22Rv1 (cell line): ENCODE measurements at regions not wholly inside any gene's neighbourhood (a gene's known extent, or its start where the extent isn't known, plus 50 kb on each side); places are given as distances from the start of the nearest gene placed in this dataset.

Experiments used
- ZFX ChIP-seq: fragments of 450-650 bp; IDR thresholded peaks from 2 replicates; pipeline ENCODE4 v1.6.1; 2017; ENCODE audit warnings: antibody characterized with exemption, borderline replicate concordance
- TF ChIP-seq, protein P1 (sequence below): fragments of 450-650 bp; IDR thresholded peaks from 2 replicates; pipeline ENCODE4 v1.5.1; 2017; ENCODE audit warnings: mild to moderate bottlenecking

GRCh38 chr11:42036201-42036600 lies 576.7 kb upstream of the LRRC4C start:
- TF ChIP-seq, protein P1, sequence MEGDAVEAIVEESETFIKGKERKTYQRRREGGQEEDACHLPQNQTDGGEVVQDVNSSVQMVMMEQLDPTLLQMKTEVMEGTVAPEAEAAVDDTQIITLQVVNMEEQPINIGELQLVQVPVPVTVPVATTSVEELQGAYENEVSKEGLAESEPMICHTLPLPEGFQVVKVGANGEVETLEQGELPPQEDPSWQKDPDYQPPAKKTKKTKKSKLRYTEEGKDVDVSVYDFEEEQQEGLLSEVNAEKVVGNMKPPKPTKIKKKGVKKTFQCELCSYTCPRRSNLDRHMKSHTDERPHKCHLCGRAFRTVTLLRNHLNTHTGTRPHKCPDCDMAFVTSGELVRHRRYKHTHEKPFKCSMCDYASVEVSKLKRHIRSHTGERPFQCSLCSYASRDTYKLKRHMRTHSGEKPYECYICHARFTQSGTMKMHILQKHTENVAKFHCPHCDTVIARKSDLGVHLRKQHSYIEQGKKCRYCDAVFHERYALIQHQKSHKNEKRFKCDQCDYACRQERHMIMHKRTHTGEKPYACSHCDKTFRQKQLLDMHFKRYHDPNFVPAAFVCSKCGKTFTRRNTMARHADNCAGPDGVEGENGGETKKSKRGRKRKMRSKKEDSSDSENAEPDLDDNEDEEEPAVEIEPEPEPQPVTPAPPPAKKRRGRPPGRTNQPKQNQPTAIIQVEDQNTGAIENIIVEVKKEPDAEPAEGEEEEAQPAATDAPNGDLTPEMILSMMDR: no peak
- no peak for TF ChIP-seq ZFX
